ENCODE measurements at regions not wholly inside any gene's neighbourhood (a gene's known extent, or its start where the extent isn't known, plus 50 kb on each side); places are given as distances from the start of the nearest gene placed in this dataset.

DNA sequence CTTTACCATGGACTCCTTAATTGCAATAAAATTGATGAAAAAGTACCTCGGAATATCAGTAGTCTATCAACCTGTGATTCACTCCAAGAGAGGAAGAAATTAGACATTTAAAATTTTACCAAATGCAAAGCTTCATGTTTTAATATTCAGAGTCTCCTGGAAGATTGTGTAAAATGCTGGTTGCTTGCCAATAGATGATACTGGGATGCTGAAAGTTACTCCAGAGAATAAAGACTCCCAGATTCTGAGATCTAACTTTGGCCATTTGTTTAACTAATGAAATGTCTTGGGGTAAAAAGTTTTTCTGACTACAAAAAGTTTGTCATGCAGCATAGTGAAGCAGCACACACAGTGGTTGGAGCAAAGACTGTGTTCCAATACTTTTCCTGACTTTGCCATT is 176.7 kb upstream of the RSPO3 start:
- Histone ChIP-seq H3K9me3 (no peaks in the 10 kb centered on the region), H3K27me3 (no peaks in the 10 kb centered on the region), H3K4me1 (no peaks in the 10 kb centered on the region), H3K27ac (no peak overlapping the region), H3K36me3 (replicated peaks in 1 of 2; ENCODE audit: insufficient read depth in 1 of 2, low read depth in 2 of 2) (no peaks in the 10 kb centered on the region), H3K4me3 (no peak overlapping the region)
- intact Hi-C loops (cut with DNase I), result no loop called here
- TF ChIP-seq POLR2A (IDR thresholded peaks at IDR 0.05) (no peak), CTCF (IDR thresholded peaks at IDR 0.05) (no peak)
- 43 to 50% methylated on average over 1 of the region's 1 CpG for WGBS, 2 donors
- no peak for DNase-seq
- no peak for ATAC-seq

DNA sequence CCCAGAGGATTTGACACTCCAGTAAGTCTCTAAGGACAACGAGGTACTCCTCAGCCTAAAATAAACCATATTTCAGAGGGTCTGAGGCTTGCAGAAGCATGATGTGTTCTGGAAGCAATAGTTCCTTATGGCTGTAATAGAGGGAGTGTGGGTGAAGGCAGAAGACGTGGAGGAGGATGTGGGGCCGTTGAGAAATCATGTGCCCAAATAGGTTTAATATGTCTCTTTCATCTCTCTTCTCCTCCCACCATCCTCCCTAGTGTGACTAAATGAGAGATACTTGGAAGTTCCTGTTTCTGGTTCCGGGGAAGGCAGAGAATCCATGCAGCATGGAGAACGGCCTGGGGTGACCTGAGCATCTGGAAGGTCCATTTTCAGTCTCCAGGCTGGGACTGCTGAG is 174.0 kb upstream of the RSPO3 start:
- H3K4me3 ChIP-seq, result no peak overlapping the region
- no peaks in the 10 kb centered on the region for H3K27me3 ChIP-seq
- no peak overlapping the region for H3K27ac ChIP-seq
- H3K4me1 ChIP-seq, result no peaks in the 10 kb centered on the region
- intact Hi-C loops (cut with DNase I), result no loop called here
- DNase-seq (no peak), ATAC-seq (no peak)
- TF ChIP-seq CTCF (IDR thresholded peaks at IDR 0.05) (no peak), POLR2A (IDR thresholded peaks at IDR 0.05) (no peak)
- WGBS, 2 donors, result 38 to 50% methylated on average over 5 of the region's 5 CpGs
- no peaks in the 10 kb centered on the region for H3K9me3 ChIP-seq
- no peaks in the 10 kb centered on the region for H3K36me3 ChIP-seq (replicated peaks in 1 of 2; ENCODE audit: insufficient read depth in 1 of 2, low read depth in 2 of 2)

- Histone ChIP-seq H3K36me3 (replicated peaks in 1 of 2; ENCODE audit: insufficient read depth in 1 of 2, low read depth in 2 of 2) (no peaks in the 10 kb centered on the region), H3K4me3 (no peak overlapping the region), H3K9me3 (no peaks in the 10 kb centered on the region), H3K27me3 (no peaks in the 10 kb centered on the region), H3K4me1 (no peaks in the 10 kb centered on the region), H3K27ac (no peak overlapping the region)
- DNase-seq (no peak), ATAC-seq (no peak)
- intact Hi-C loops (cut with DNase I), result no loop called here
- 56 to 65% methylated on average over 4 of the region's 4 CpGs for WGBS, 2 donors
- TF ChIP-seq CTCF (IDR thresholded peaks at IDR 0.05) (no peak), POLR2A (IDR thresholded peaks at IDR 0.05) (no peak)
These were observed 173.3 kb upstream of the RSPO3 start for GRCh38 chr6:126945150-126945685.

DNA sequence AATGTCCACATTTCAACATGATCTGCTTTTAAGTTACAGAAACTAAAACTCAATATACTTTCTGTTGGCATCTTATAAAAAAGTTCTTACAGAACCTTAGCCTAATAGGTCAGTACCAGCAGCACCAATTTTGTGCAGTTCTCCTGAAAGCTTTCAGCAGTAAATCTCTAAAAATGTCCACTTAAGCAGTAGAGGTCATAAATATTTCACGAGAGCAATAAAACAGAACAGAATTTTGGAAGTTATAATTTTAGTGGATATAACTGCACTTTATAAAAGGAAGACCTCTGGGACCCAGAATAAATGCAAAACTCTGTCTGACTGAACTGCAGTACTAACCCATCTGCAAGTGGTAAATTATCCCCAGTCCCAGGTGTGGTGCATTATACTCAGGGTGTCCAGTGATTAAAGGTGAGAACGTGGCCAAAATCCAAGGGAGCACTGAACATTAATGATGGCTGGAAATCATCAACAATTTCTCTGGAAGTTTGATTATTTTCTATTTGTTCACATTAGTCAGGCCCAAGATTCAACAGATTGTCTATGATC is 172.6 kb upstream of the RSPO3 start:
- H3K27me3 ChIP-seq, result no peaks in the 10 kb centered on the region
- no peaks in the 10 kb centered on the region for H3K4me1 ChIP-seq
- no peak for TF ChIP-seq CTCF (IDR thresholded peaks at IDR 0.05)
- H3K27ac ChIP-seq, result no peak overlapping the region
- H3K36me3 ChIP-seq (replicated peaks in 1 of 2; ENCODE audit: insufficient read depth in 1 of 2, low read depth in 2 of 2), result no peaks in the 10 kb centered on the region
- DNase-seq (no peak), ATAC-seq (no peak)
- H3K4me3 ChIP-seq, result no peak overlapping the region
- intact Hi-C loops (cut with DNase I), result no loop called here
- no peaks in the 10 kb centered on the region for H3K9me3 ChIP-seq
- WGBS, 2 donors, result 41 to 51% methylated on average over 2 of the region's 2 CpGs

DNA sequence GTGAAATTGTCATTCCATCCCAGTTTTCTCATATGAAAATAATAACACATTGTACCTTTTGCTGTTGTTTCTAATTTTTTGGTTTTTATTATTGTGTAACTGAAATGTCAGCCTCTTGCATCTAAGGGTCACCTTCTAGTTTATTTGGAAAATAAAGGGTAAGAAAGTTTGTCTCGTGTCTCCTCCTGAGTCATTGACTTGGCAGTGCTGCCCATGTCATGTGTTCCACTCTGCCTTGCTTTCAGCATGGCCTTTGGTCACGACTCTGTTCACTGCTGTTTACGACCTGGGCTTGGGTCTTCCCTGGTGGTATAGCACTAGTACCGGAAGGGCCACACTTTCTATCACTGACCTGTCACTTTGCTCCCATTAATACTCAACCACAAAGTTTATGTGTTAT is 171.4 kb upstream of the RSPO3 start:
- DNase-seq (peak in 3 of 4 donors; percentile 7 to 10 (median 8)), ATAC-seq (no peak)
- intact Hi-C loops (cut with DNase I), result no loop called here
- 48 to 55% methylated on average over 4 of the region's 4 CpGs for WGBS, 2 donors
- Histone ChIP-seq H3K27ac (no peak overlapping the region), H3K27me3 (no peaks in the 10 kb centered on the region), H3K4me3 (no peak overlapping the region), H3K36me3 (replicated peaks in 1 of 2; ENCODE audit: insufficient read depth in 1 of 2, low read depth in 2 of 2) (no peaks in the 10 kb centered on the region), H3K4me1 (no peaks in the 10 kb centered on the region), H3K9me3 (no peaks in the 10 kb centered on the region)
- TF ChIP-seq CTCF (IDR thresholded peaks at IDR 0.05) (no peak), POLR2A (IDR thresholded peaks at IDR 0.05) (no peak)

Measured in body of pancreas (tissue), 4 donors.